B cell (primary cell): ENCODE measurements at regions not wholly inside any gene's neighbourhood (a gene's known extent, or its start where the extent isn't known, plus 50 kb on each side); places are given as distances from the start of the nearest gene placed in this dataset.

Experiments
- ATAC-seq: fragments of 200-7000 bp; cut with Tn5 transposase; one replicate; pipeline ENCODE4 v1.10.0; 2021; ENCODE audit warnings: low read depth, mild to moderate bottlenecking, moderate number of reproducible peaks, moderate library complexity
- CTCF ChIA-PET: fragments of 350-600 bp; sonication (Branson Sonifier 250); formaldehyde crosslinking; loops from one replicate; lab custom pipeline; 2021; ENCODE audit warnings: antibody characterized with exemption, inconsistent platforms; lab: Charles Lee
- POLR2A ChIA-PET: fragments of 350-600 bp; sonication (Branson Sonifier 250); formaldehyde crosslinking; loops from one replicate; lab custom pipeline; 2021; ENCODE audit warnings: antibody characterized with exemption; lab: Charles Lee
- DNase-seq: peaks from one replicate; pipeline ENCODE4 v3.0.0; 2013
- H2AFZ ChIP-seq: 2 replicates; pipeline ENCODE4 v1.6.1; 2012; ENCODE audit warnings: mild to moderate bottlenecking, low read depth, low read length; ENCODE audit not compliant: insufficient read depth, poor library complexity, severe bottlenecking
- H3K27ac ChIP-seq, 2 donors: 1 replicate in 1 of 2; 2 replicates in 1 of 2; pipeline ENCODE4 v1.5.1; 2012 to 2013; ENCODE audit warnings: low read length in 2 of 2, mild to moderate bottlenecking in 2 of 2, moderate library complexity in 1 of 2
- H3K27me3 ChIP-seq, 4 experiments: fragments of 200-600 bp in 1 of 4; sonication (generic) in 1 of 4; replicated peaks in 1 of 4; 1 replicate in 2 of 4; 2 replicates in 2 of 4; pipeline versions ENCODE4 v1.6.1 to v1.7.0; 2013 to 2016; ENCODE audit warnings: low read length in 3 of 4, mild to moderate bottlenecking in 2 of 4, mixed read lengths in 1 of 4, moderate library complexity in 1 of 4; ENCODE audit not compliant: insufficient read depth in 4 of 4, control insufficient read depth in 3 of 4; ENCODE audit errors: control extremely low read depth in 1 of 4
- H3K36me3 ChIP-seq, 2 experiments: replicated peaks in 1 of 2; 1 replicate in 1 of 2; 2 replicates in 1 of 2; pipeline versions ENCODE4 v1.6.1 to v1.7.1; 2013; ENCODE audit warnings: low read length in 1 of 2; ENCODE audit not compliant: insufficient read depth in 2 of 2, control insufficient read depth in 1 of 2; ENCODE audit errors: control extremely low read depth in 1 of 2, extremely low read depth in 1 of 2
- H3K4me1 ChIP-seq, 2 donors: fragments of 200-600 bp in 1 of 2; sonication (generic) in 1 of 2; 1 replicate in 1 of 2; 2 replicates in 1 of 2; pipeline versions ENCODE4 v1.5.1 to v1.6.1; 2013 to 2017; ENCODE audit warnings: low read length in 2 of 2; ENCODE audit not compliant: control insufficient read depth in 2 of 2, insufficient read depth in 2 of 2
- H3K4me2 ChIP-seq: replicated peaks from 2 replicates; pipeline ENCODE3; 2012; ENCODE audit warnings: mild to moderate bottlenecking, low read depth, low read length; ENCODE audit not compliant: poor library complexity, severe bottlenecking
- H3K4me3 ChIP-seq, 5 experiments: fragments of 200-600 bp in 1 of 5; sonication (generic) in 1 of 5; 1 replicate in 3 of 5; 2 replicates in 2 of 5; pipeline versions ENCODE4 v1.5.1 to v1.7.0; 2011 to 2016; ENCODE audit warnings: low read length in 4 of 5, mild to moderate bottlenecking in 4 of 5, low read depth in 2 of 5, control low read depth in 1 of 5, moderate library complexity in 1 of 5; ENCODE audit not compliant: insufficient read depth in 1 of 5; ENCODE audit errors: control extremely low read depth in 1 of 5, extremely low read depth in 1 of 5
- H3K79me2 ChIP-seq: fragments of 200-600 bp; sonication (generic); one replicate; pipeline ENCODE4 v1.6.0; 2016; ENCODE audit warnings: low read length; ENCODE audit not compliant: control insufficient read depth, insufficient read depth
- H3K9ac ChIP-seq: fragments of 200-600 bp; sonication (generic); 2 replicates; pipeline ENCODE4 v1.6.1; 2017; ENCODE audit warnings: mild to moderate bottlenecking, low read length, moderate library complexity
- H3K9me3 ChIP-seq, 3 donors: one replicate each; pipeline versions ENCODE4 v1.6.1 to v1.7.1; 2013; ENCODE audit warnings: low read length in 2 of 3; ENCODE audit not compliant: control insufficient read depth in 2 of 3, insufficient read depth in 1 of 3; ENCODE audit errors: control extremely low read depth in 1 of 3
- H4K20me1 ChIP-seq: 2 replicates; pipeline ENCODE4 v1.6.0; 2012; ENCODE audit warnings: mild to moderate bottlenecking, low read length; ENCODE audit not compliant: insufficient read depth, control insufficient read depth, poor library complexity, severe bottlenecking
- H3K27ac Mint-ChIP-seq: one replicate; pipeline ENCODE4 v1.8.0; 2021; ENCODE audit warnings: mixed read lengths
- H3K27me3 Mint-ChIP-seq: one replicate; pipeline ENCODE4 v1.8.0; 2021; ENCODE audit warnings: mixed read lengths
- H3K4me1 Mint-ChIP-seq: one replicate; pipeline ENCODE4 v1.8.0; 2021; ENCODE audit warnings: mixed read lengths
- H3K4me3 Mint-ChIP-seq: one replicate; pipeline ENCODE4 v1.8.0; 2021; ENCODE audit warnings: mixed read lengths
- H3K9me3 Mint-ChIP-seq: one replicate; pipeline ENCODE4 v1.8.0; 2022; ENCODE audit warnings: mixed read lengths; ENCODE audit not compliant: insufficient read depth
- CTCF ChIP-seq: fragments of 200-600 bp; IDR thresholded peaks from one replicate; pipeline ENCODE4 v1.8.0; 2022; ENCODE audit warnings: antibody characterized with exemption, mild to moderate bottlenecking
- EZH2 ChIP-seq: IDR thresholded peaks from 2 replicates; pipeline ENCODE4 v1.6.1; 2012; ENCODE audit warnings: borderline replicate concordance, low read depth, mild to moderate bottlenecking, moderate library complexity, low read length; ENCODE audit not compliant: insufficient read depth, poor library complexity, severe bottlenecking
- WGBS: methylation state at CpG from one replicate; pipeline ENCODE4 v1.1.5; 2013; ENCODE audit warnings: missing lambda C conversion rate; ENCODE audit not compliant: insufficient coverage; 5-methylcytosine and 5-hydroxymethylcytosine counted together
- intact Hi-C: fragments of 100-400 bp; cut with micrococcal nuclease; formaldehyde crosslinking; loops from one replicate; pipeline ENCODE4 v1.10.0; 2022

GRCh38 chr6:22717915-22718314 lies 148.5 kb downstream of the HDGFL1 start:
- no peak for DNase-seq
- CTCF ChIA-PET: no interaction called here
- H3K9me3 ChIP-seq: peaks cover 0 to 4% (median 0%) of the 10 kb centered on the region in 3 donors
- intact Hi-C loops: no loop called here
- H3K79me2 ChIP-seq: no peaks in the 10 kb centered on the region
- H4K20me1 ChIP-seq: no peaks in the 10 kb centered on the region
- H3K4me1 ChIP-seq: no peaks in the 10 kb centered on the region
- TF ChIP-seq CTCF: no peak
- no peak for TF ChIP-seq EZH2
- no peak overlapping the region for H3K9ac ChIP-seq
- H3K27ac Mint-ChIP-seq: no peak overlapping the region
- H3K9me3 Mint-ChIP-seq: no peaks in the 10 kb centered on the region
- H2AFZ ChIP-seq: no peak overlapping the region
- H3K4me3 Mint-ChIP-seq: no peak overlapping the region
- POLR2A ChIA-PET: no interaction called here
- no peaks in the 10 kb centered on the region for H3K27me3 ChIP-seq
- no peak overlapping the region for H3K4me3 ChIP-seq
- no peaks in the 10 kb centered on the region for H3K27me3 Mint-ChIP-seq
- ATAC-seq: no peak
- no peaks in the 10 kb centered on the region for H3K36me3 ChIP-seq
- H3K4me2 ChIP-seq: no peak overlapping the region
- 95% methylated on average over 4 of the region's 5 CpGs for WGBS
- no peaks in the 10 kb centered on the region for H3K4me1 Mint-ChIP-seq
- no peak overlapping the region for H3K27ac ChIP-seq

- Mint-ChIP-seq H3K4me1 (no peaks in the 10 kb centered on the region), H3K27me3 (no peaks in the 10 kb centered on the region), H3K4me3 (no peak overlapping the region), H3K27ac (no peak overlapping the region), H3K9me3 (peaks cover 3% of the 10 kb centered on the region)
- DNase-seq (no peak), ATAC-seq (no peak)
- no peak overlapping the region for H2AFZ ChIP-seq
- intact Hi-C loops: no loop called here
- POLR2A ChIA-PET: no interaction called here
- no peaks in the 10 kb centered on the region for H3K27me3 ChIP-seq
- no peak overlapping the region for H3K4me2 ChIP-seq
- H4K20me1 ChIP-seq: no peaks in the 10 kb centered on the region
- no peak overlapping the region for H3K4me3 ChIP-seq
- no peak overlapping the region for H3K27ac ChIP-seq
- no peaks in the 10 kb centered on the region for H3K4me1 ChIP-seq
- H3K9me3 ChIP-seq: peaks cover 0 to 8% (median 2%) of the 10 kb centered on the region in 3 donors
- TF ChIP-seq EZH2 (no peak), CTCF (no peak)
- no CpG with 5 or more reads among the region's 1 CpG for WGBS
- no peaks in the 10 kb centered on the region for H3K36me3 ChIP-seq
- no peak overlapping the region for H3K9ac ChIP-seq
- H3K79me2 ChIP-seq: no peaks in the 10 kb centered on the region
- CTCF ChIA-PET: no interaction called here
Observed at GRCh38 chr6:22722913-22723312, 153.5 kb downstream of the HDGFL1 start.
